Gastroesophageal sphincter (tissue), 4 donors: ENCODE measurements at regions not wholly inside any gene's neighbourhood (a gene's known extent, or its start where the extent isn't known, plus 50 kb on each side); places are given as distances from the start of the nearest gene placed in this dataset.

Experiments
- ATAC-seq: fragments of 150-250 bp; one replicate; pipeline ENCODE4 v1.9.1; 2016; ENCODE audit warnings: mild to moderate bottlenecking, moderate library complexity
- H3K27ac ChIP-seq, 4 donors: fragments of 200-600 bp; sonication (generic) in 3 of 4; 1 replicate in 3 of 4; 2 replicates in 1 of 4; pipeline ENCODE4 v1.5.1; 2016 to 2019
- H3K27me3 ChIP-seq: fragments of 200-600 bp; sonication (generic); one replicate; pipeline ENCODE4 v1.5.1; 2019
- H3K36me3 ChIP-seq, 2 donors: fragments of 200-600 bp; sonication (generic); one replicate each; pipeline ENCODE4 v1.5.1; 2019; ENCODE audit warnings: control low read depth in 1 of 2
- H3K4me1 ChIP-seq, 3 donors: fragments of 200-600 bp; sonication (generic); 1 replicate in 2 of 3; 2 replicates in 1 of 3; pipeline ENCODE4 v1.5.1; 2016 to 2019; ENCODE audit warnings: control low read depth in 2 of 3
- H3K4me3 ChIP-seq, 2 donors: fragments of 200-600 bp; sonication (generic); one replicate each; pipeline ENCODE4 v1.5.1; 2019; ENCODE audit warnings: mild to moderate bottlenecking in 1 of 2, moderate library complexity in 1 of 2
- H3K9me3 ChIP-seq, 3 donors: fragments of 200-600 bp; sonication (generic); one replicate each; pipeline ENCODE4 v1.5.1; 2017 to 2019; ENCODE audit warnings: control low read depth in 2 of 3
- EP300 ChIP-seq: sonication (generic); formaldehyde crosslinking; IDR thresholded peaks from one replicate; pipeline ENCODE4 v1.6.1; 2017; ENCODE audit warnings: antibody characterized with exemption, mild to moderate bottlenecking
- POLR2A ChIP-seq, 2 donors: fragments of 450-650 bp; IDR thresholded peaks; one replicate each; pipeline ENCODE4 v1.6.1; 2017; ENCODE audit warnings: antibody characterized with exemption in 2 of 2, mild to moderate bottlenecking in 2 of 2, moderate library complexity in 1 of 2
- POLR2AphosphoS5 ChIP-seq: sonication (generic); formaldehyde crosslinking; IDR thresholded peaks from one replicate; pipeline ENCODE4 v1.6.1; 2017; ENCODE audit warnings: antibody characterized with exemption
- WGBS, 2 donors: methylation state at CpG; one replicate each; pipeline ENCODE4 v1.1.5; 2018; ENCODE audit warnings: low coverage in 1 of 2; 5-methylcytosine and 5-hydroxymethylcytosine counted together
- TF ChIP-seq, protein P1 (sequence below), 4 experiments: fragments of 200-600 bp in 2 of 4; fragments of 450-650 bp in 2 of 4; sonication (generic) in 1 of 4; IDR thresholded peaks; one replicate each; pipeline ENCODE4 v1.5.1; 2017 to 2019; ENCODE audit warnings: antibody characterized with exemption in 4 of 4, mild to moderate bottlenecking in 2 of 4, moderate library complexity in 2 of 4

DNA sequence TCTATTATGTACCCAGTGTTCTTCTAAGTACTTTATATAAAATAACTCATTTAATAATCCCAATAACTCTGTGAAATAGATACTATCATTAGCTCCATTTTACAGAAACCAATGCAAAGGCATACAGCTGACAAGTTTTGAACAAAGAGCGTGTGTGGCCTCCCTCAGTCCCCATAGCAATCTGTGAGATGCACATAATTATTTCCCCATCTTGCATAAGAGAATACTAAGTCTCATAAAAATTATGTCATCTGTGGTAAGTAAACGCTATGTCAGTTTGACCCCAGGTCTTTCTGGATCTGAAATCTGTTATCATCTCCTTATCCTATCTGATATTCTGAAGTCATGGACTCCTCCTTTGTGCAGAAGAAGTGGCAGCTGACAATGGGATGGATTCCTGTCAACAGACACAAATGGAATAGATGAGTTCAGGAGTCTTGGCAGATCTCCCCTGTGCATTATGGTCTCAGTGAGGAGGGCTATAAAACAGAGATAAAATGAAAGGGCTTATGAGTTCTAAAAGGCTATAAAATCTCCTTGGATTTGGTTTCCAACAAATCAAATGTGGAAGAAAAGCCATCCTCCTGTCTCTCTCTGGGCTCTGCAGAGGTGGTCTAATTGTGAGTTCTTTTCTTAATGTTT is 162.5 kb upstream of the TLE4 start:
- Histone ChIP-seq H3K4me3 (no peak overlapping the region), H3K27me3 (no peaks in the 10 kb centered on the region), H3K36me3 (no peaks in the 10 kb centered on the region), H3K27ac (no peak overlapping the region), H3K9me3 (no peaks in the 10 kb centered on the region), H3K4me1 (no peaks in the 10 kb centered on the region)
- 76 to 100% methylated on average over 1 to 2 of the region's 2 CpGs for WGBS, 2 donors
- no peak for TF ChIP-seq POLR2AphosphoS5
- TF ChIP-seq, protein P1, sequence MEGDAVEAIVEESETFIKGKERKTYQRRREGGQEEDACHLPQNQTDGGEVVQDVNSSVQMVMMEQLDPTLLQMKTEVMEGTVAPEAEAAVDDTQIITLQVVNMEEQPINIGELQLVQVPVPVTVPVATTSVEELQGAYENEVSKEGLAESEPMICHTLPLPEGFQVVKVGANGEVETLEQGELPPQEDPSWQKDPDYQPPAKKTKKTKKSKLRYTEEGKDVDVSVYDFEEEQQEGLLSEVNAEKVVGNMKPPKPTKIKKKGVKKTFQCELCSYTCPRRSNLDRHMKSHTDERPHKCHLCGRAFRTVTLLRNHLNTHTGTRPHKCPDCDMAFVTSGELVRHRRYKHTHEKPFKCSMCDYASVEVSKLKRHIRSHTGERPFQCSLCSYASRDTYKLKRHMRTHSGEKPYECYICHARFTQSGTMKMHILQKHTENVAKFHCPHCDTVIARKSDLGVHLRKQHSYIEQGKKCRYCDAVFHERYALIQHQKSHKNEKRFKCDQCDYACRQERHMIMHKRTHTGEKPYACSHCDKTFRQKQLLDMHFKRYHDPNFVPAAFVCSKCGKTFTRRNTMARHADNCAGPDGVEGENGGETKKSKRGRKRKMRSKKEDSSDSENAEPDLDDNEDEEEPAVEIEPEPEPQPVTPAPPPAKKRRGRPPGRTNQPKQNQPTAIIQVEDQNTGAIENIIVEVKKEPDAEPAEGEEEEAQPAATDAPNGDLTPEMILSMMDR (IDR thresholded peaks at IDR 0.05) = no peak
- TF ChIP-seq POLR2A (IDR thresholded peaks at IDR 0.05) = no peak
- TF ChIP-seq EP300 = no peak
- no peak for ATAC-seq

DNA sequence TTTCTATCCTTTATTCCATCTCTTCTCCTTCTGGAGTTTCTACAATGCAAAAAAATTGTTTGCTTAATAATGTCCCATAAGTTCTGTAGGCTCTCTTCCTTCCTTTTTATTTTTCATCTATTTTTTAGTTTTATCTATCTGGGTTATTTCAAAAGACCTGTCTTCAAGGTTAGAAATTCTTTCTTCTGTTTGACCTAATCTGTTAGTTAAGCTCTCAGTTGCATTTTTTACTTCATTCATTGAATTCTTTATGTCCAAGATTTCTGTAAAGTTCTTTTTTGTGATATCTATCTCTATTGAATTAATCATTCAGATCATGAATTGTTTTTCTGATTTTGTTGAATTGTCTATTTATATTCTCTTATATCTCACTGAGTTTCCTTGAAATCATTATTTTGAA is 145.9 kb upstream of the TLE4 start:
- no peak overlapping the region for H3K4me3 ChIP-seq
- no peaks in the 10 kb centered on the region for H3K36me3 ChIP-seq
- no peaks in the 10 kb centered on the region for H3K4me1 ChIP-seq
- ATAC-seq = no peak
- H3K9me3 ChIP-seq = peaks cover 0 to 22% (median 0%) of the 10 kb centered on the region in 3 donors
- TF ChIP-seq, protein P1 (IDR thresholded peaks at IDR 0.05) = no peak
- TF ChIP-seq POLR2AphosphoS5 = no peak
- TF ChIP-seq POLR2A (IDR thresholded peaks at IDR 0.05) = no peak
- no peak for TF ChIP-seq EP300
- no peak overlapping the region for H3K27ac ChIP-seq
- H3K27me3 ChIP-seq = no peaks in the 10 kb centered on the region

DNA sequence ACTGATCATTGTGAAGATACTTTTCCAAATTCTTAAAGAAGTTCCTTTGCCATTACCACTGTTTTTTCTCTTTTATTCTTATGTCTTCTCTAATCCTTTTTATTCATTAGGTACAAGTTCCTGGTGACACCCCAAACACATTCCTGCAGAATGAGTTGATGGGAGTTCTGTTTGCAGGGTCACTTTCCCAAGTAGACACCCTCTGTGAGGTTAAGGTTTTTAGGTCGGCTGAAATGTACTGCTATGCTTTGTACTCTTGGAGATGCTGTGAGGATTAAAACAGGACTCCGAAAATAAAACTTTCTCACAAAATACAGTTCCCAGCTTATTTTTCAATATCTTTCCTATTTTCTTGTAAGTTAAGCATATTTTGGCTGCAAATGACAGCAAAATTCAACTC is 143.3 kb upstream of the TLE4 start:
- Histone ChIP-seq H3K4me3 (no peak overlapping the region), H3K4me1 (no peaks in the 10 kb centered on the region), H3K27me3 (no peaks in the 10 kb centered on the region), H3K36me3 (no peaks in the 10 kb centered on the region), H3K9me3 (peaks cover 0 to 22% (median 0%) of the 10 kb centered on the region in 3 donors), H3K27ac (no peak overlapping the region)
- ATAC-seq = no peak
- TF ChIP-seq, protein P1 (IDR thresholded peaks at IDR 0.05) = no peak
- TF ChIP-seq POLR2A (IDR thresholded peaks at IDR 0.05) = no peak
- TF ChIP-seq EP300 = no peak
- no peak for TF ChIP-seq POLR2AphosphoS5
- 87 to 90% methylated on average over 2 of the region's 2 CpGs for WGBS, 2 donors

DNA sequence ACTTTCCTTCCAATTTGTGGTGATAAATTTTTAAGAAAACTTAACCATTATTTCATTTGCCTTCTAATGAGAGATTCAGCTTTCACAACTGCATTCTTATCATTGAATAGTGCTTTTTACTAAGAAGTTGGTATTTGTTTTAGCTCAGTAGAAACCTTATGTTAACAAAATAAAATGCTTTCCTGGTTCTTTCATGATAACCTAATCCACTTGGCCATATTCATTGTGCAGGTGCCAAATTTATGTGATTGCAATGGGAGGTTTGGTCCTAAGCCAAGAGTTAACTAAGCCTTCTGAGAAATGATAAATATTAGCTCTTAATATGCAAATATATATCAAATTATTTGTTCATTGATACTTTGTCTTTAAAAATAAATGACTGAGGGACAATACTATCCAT is 141.1 kb upstream of the TLE4 start:
- no peak overlapping the region for H3K27ac ChIP-seq
- H3K36me3 ChIP-seq = no peaks in the 10 kb centered on the region
- no peak for TF ChIP-seq EP300
- TF ChIP-seq POLR2A (IDR thresholded peaks at IDR 0.05) = no peak
- no peak for TF ChIP-seq POLR2AphosphoS5
- TF ChIP-seq, protein P1 (IDR thresholded peaks at IDR 0.05) = no peak
- ATAC-seq = no peak
- H3K4me3 ChIP-seq = no peak overlapping the region
- H3K9me3 ChIP-seq = peaks cover 0 to 16% (median 0%) of the 10 kb centered on the region in 3 donors
- no peaks in the 10 kb centered on the region for H3K4me1 ChIP-seq
- H3K27me3 ChIP-seq = no peaks in the 10 kb centered on the region

DNA sequence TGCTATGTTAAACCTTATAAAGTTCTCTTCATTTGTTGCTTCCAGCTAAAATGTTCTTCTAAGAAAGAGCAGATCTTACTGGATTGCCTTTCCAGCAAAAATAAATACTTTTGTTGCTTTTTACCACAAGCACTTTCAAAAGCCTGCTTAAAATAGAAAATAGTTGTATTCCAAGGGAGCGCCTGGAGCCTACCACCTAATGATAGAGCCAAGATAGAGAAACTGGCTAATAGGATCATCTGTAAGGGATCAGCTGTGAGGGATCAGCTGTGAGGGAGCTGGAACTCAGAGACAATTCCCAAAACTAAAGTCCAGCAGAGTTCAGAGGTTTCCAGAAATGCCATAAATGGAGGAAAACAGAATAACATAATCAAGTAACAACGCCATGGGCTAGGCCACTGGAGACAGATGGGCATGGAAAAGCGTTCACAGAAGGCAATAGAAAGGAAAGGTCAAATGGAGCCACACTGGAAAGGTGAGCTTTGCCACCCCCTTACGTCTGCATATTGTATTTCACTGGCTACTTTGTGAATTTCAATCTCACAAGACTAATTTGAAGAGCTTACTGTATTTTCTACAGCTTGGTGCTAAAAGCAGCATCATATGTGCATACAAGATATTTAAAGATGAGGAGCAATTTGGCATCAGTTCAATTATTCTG is 140.6 kb upstream of the TLE4 start:
- H3K27me3 ChIP-seq = no peaks in the 10 kb centered on the region
- 54 to 80% methylated on average over 3 to 4 of the region's 4 CpGs for WGBS, 2 donors
- no peak overlapping the region for H3K4me3 ChIP-seq
- ATAC-seq = no peak
- H3K9me3 ChIP-seq = peaks cover 0 to 11% (median 0%) of the 10 kb centered on the region in 3 donors
- no peaks in the 10 kb centered on the region for H3K36me3 ChIP-seq
- H3K27ac ChIP-seq = no peak overlapping the region
- no peak for TF ChIP-seq POLR2A (IDR thresholded peaks at IDR 0.05)
- no peak for TF ChIP-seq EP300
- TF ChIP-seq, protein P1 (IDR thresholded peaks at IDR 0.05) = no peak
- no peak for TF ChIP-seq POLR2AphosphoS5
- H3K4me1 ChIP-seq = no peaks in the 10 kb centered on the region
